ENCODE measurements at regions not wholly inside any gene's neighbourhood (a gene's known extent, or its start where the extent isn't known, plus 50 kb on each side); places are given as distances from the start of the nearest gene placed in this dataset.

DNA sequence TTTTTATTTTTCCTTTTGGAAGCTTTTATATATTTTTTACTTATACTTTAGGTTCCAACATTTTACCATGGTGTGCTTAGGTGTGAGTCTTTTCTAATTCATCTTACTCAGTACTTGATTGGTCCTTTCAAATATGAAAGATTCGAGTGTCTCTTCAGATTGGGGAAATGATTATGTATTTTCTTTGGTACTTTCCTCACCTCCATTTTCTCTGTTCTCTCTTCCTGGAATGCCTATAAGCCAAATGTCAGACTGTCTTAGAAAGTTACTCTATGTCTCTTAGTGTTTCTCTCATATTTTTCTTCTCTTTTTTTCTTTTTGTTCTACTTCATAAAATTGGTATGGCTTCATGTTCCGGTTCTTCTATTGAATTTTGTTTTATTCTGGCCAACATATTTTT, 119.6 kb upstream of the SV2C start (continued):
- TF ChIP-seq, protein P1, sequence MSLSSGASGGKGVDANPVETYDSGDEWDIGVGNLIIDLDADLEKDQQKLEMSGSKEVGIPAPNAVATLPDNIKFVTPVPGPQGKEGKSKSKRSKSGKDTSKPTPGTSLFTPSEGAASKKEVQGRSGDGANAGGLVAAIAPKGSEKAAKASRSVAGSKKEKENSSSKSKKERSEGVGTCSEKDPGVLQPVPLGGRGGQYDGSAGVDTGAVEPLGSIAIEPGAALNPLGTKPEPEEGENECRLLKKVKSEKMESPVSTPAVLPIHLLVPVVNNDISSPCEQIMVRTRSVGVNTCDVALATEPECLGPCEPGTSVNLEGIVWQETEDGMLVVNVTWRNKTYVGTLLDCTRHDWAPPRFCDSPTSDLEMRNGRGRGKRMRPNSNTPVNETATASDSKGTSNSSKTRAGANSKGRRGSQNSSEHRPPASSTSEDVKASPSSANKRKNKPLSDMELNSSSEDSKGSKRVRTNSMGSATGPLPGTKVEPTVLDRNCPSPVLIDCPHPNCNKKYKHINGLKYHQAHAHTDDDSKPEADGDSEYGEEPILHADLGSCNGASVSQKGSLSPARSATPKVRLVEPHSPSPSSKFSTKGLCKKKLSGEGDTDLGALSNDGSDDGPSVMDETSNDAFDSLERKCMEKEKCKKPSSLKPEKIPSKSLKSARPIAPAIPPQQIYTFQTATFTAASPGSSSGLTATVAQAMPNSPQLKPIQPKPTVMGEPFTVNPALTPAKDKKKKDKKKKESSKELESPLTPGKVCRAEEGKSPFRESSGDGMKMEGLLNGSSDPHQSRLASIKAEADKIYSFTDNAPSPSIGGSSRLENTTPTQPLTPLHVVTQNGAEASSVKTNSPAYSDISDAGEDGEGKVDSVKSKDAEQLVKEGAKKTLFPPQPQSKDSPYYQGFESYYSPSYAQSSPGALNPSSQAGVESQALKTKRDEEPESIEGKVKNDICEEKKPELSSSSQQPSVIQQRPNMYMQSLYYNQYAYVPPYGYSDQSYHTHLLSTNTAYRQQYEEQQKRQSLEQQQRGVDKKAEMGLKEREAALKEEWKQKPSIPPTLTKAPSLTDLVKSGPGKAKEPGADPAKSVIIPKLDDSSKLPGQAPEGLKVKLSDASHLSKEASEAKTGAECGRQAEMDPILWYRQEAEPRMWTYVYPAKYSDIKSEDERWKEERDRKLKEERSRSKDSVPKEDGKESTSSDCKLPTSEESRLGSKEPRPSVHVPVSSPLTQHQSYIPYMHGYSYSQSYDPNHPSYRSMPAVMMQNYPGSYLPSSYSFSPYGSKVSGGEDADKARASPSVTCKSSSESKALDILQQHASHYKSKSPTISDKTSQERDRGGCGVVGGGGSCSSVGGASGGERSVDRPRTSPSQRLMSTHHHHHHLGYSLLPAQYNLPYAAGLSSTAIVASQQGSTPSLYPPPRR (CRISPR knock-in tag; IDR thresholded peaks at IDR 0.05; ENCODE audit: borderline replicate concordance), result no peak
- no peak for TF ChIP-seq HOXD1 (CRISPR knock-in tag; IDR thresholded peaks at IDR 0.05)

DNA sequence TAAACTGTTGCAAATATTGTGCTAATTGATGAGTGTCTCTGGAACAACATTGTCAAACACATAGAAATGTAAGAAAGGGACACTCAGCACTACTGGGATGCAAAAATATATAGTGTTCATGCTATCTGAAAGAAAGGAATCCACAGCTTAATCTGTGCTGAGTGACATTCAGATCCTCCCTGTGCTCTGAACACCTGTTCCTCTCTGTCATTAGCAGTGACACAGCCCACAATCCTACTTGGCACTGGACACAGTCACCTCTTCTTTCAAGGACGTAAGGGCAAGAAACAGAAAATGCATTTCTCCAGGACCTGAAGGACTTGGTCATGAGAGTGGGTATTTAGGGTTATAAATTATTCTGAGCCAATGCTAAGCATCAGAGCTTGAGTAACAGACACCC, 121.4 kb upstream of the SV2C start:
- POLR2A ChIA-PET, result no interaction called here
- BruUV-seq (replicated peaks), result no TSS peak
- no peaks in the 10 kb centered on the region for H3K79me2 ChIP-seq (ENCODE audit: insufficient read depth, low read length)
- ATAC-seq, result no peak
- no peaks in the 10 kb centered on the region for H3K9me3 ChIP-seq (ENCODE audit: low read length)
- H3K9ac ChIP-seq (ENCODE audit: insufficient read depth, low read depth, low read length), result no peak overlapping the region
- DNase-seq (ENCODE audit: low spot score), result no peak
- intact Hi-C loops (cut with micrococcal nuclease; ENCODE audit: unreplicated experiment), result no loop called here
- no peaks in the 10 kb centered on the region for H3K4me1 ChIP-seq (ENCODE audit: insufficient read depth, low read length)
- no peak overlapping the region for H3K4me2 ChIP-seq (ENCODE audit: low read depth, low read length)
- CTCF ChIA-PET (ENCODE audit: low intra/inter-chr PET ratio, low total read pairs), result no interaction called here
- H3K27me3 ChIP-seq (ENCODE audit: control insufficient read depth in 1 of 2, insufficient read depth in 2 of 2, low read length in 2 of 2), result no peaks in the 10 kb centered on the region
- 0% methylated on average over 1 of the region's 1 CpG for WGBS (ENCODE audit: low lambda C conversion rate)
- H3K36me3 ChIP-seq (replicated peaks in 1 of 2; ENCODE audit: control insufficient read depth in 1 of 2, insufficient read depth in 2 of 2, low read length in 2 of 2), result no peaks in the 10 kb centered on the region
- H4K20me1 ChIP-seq (ENCODE audit: insufficient read depth, low read length), result no peaks in the 10 kb centered on the region
- no peak overlapping the region for H3K27ac ChIP-seq (ENCODE audit: extremely low read length, insufficient read depth, low read length)
- in situ Hi-C loops (cut with HindIII; ENCODE audit: extremely low pct_ligation_motif_present, low pct_unique_long_range_greater_than_20kb), result no loop called here
- FAIRE-seq, result no peak
- TF ChIP-seq RXRB (CRISPR knock-in tag; IDR thresholded peaks at IDR 0.05; ENCODE audit: borderline replicate concordance) (no peak), FOXK2 (IDR thresholded peaks at IDR 0.05) (no peak), NR1H2 (CRISPR knock-in tag; IDR thresholded peaks at IDR 0.05; ENCODE audit: borderline replicate concordance, low read depth) (no peak), ZNF883 (CRISPR knock-in tag; IDR thresholded peaks at IDR 0.05; ENCODE audit: not compliant biosample characterization) (no peak), JUNB (CRISPR knock-in tag; IDR thresholded peaks at IDR 0.05; ENCODE audit: borderline replicate concordance) (no peak), ONECUT2 (CRISPR knock-in tag; IDR thresholded peaks at IDR 0.05) (no peak), TMF1 (CRISPR knock-in tag; IDR thresholded peaks at IDR 0.05; ENCODE audit: low read depth) (no peak), NCOR1 (IDR thresholded peaks at IDR 0.05; ENCODE audit: borderline replicate concordance, low read length) (no peak), ZNF605 (CRISPR knock-in tag; IDR thresholded peaks at IDR 0.05) (no peak), U2AF1 (optimal IDR thresholded peaks at IDR 0.05; ENCODE audit: low read depth, low read length) (no peak), ZNF816 (CRISPR knock-in tag; IDR thresholded peaks at IDR 0.05; ENCODE audit: borderline replicate concordance) (no peak), SNAI1 (CRISPR knock-in tag; IDR thresholded peaks at IDR 0.05; ENCODE audit: borderline replicate concordance) (no peak), ZNF337 (CRISPR knock-in tag; IDR thresholded peaks at IDR 0.05; ENCODE audit: borderline replicate concordance, low read depth) (no peak), HCFC1 (IDR thresholded peaks at IDR 0.05; ENCODE audit: low read depth, low read length) (no peak), HMGA1 (CRISPR knock-in tag; conservative IDR thresholded peaks at IDR 0.05) (no peak)
- H2AFZ ChIP-seq (ENCODE audit: low read length), result no peak overlapping the region
- no peak overlapping the region for H3K4me3 ChIP-seq (replicated peaks in 1 of 3; ENCODE audit: insufficient read depth in 1 of 3, low read depth in 2 of 3, low read length in 3 of 3)

Data from HepG2 (cell line).